ENCODE measurements at regions not wholly inside any gene's neighbourhood (a gene's known extent, or its start where the extent isn't known, plus 50 kb on each side); places are given as distances from the start of the nearest gene placed in this dataset.
A peak's percentile ranks its signal among the peaks of the same experiment; 100 is the strongest.

- Histone ChIP-seq H2BK12ac (ENCODE audit: low read length) (no peak overlapping the region), H3K23ac (ENCODE audit: low read length) (no peak overlapping the region), H3K36me3 (ENCODE audit: control insufficient read depth in 1 of 2, insufficient read depth in 2 of 2, low read length in 2 of 2) (no peaks in the 10 kb centered on the region), H2BK120ac (ENCODE audit: insufficient read depth, low read length, poor library complexity) (no peak overlapping the region), H3K79me1 (ENCODE audit: low read length) (no peaks in the 10 kb centered on the region), H3K9me3 (ENCODE audit: insufficient read depth, low read depth, low read length) (no peaks in the 10 kb centered on the region), H3K18ac (ENCODE audit: low read length) (no peak overlapping the region), H3K27me3 (ENCODE audit: insufficient read depth, low read length) (no peaks in the 10 kb centered on the region), H2BK5ac (ENCODE audit: low read depth, low read length, poor library complexity) (no peak overlapping the region), H3K27ac (ENCODE audit: low read depth, low read length) (no peak overlapping the region), H2AFZ (ENCODE audit: insufficient read depth, low read length, poor library complexity) (no peak overlapping the region), H4K91ac (ENCODE audit: low read depth, low read length) (no peak overlapping the region), H4K12ac (ENCODE audit: low read depth, low read length) (no peak overlapping the region), H3K9ac (ENCODE audit: low read length) (no peak overlapping the region), H3K79me2 (ENCODE audit: control insufficient read depth, insufficient read depth, low read length, poor library complexity) (no peaks in the 10 kb centered on the region), H3K14ac (ENCODE audit: low read length) (no peak overlapping the region), H3K4me2 (ENCODE audit: low read length) (no peak overlapping the region), H3K4ac (ENCODE audit: low read depth, low read length) (no peak overlapping the region), H3K4me1 (ENCODE audit: control insufficient read depth in 1 of 2, insufficient read depth in 2 of 2, low read length in 2 of 2) (no peaks in the 10 kb centered on the region), H3K4me3 (ENCODE audit: low read depth, low read length) (no peak overlapping the region), H4K8ac (ENCODE audit: low read depth, low read length) (no peak overlapping the region), H2AK5ac (ENCODE audit: low read length) (no peak overlapping the region)
- DNase-seq, result no peak
- no CpG with 5 or more reads among the region's 4 CpGs for WGBS (ENCODE audit: extremely low coverage, insufficient coverage, insufficient read length)
Measured at GRCh38 chr5:125325488-125326149, 579.2 kb upstream of the ZNF608 start.

GRCh38 chr5:125326150-125326510, 579.7 kb upstream of the ZNF608 start:
- Histone ChIP-seq H3K36me3 (ENCODE audit: control insufficient read depth in 1 of 2, insufficient read depth in 2 of 2, low read length in 2 of 2) (no peaks in the 10 kb centered on the region), H3K4me3 (ENCODE audit: low read depth, low read length) (no peak overlapping the region), H4K91ac (ENCODE audit: low read depth, low read length) (no peak overlapping the region), H2BK5ac (ENCODE audit: low read depth, low read length, poor library complexity) (no peak overlapping the region), H3K4me1 (ENCODE audit: control insufficient read depth in 1 of 2, insufficient read depth in 2 of 2, low read length in 2 of 2) (no peaks in the 10 kb centered on the region), H3K18ac (ENCODE audit: low read length) (no peak overlapping the region), H3K79me1 (ENCODE audit: low read length) (no peaks in the 10 kb centered on the region), H2AK5ac (ENCODE audit: low read length) (no peak overlapping the region), H3K4me2 (ENCODE audit: low read length) (no peak overlapping the region), H3K27me3 (ENCODE audit: insufficient read depth, low read length) (no peaks in the 10 kb centered on the region), H3K4ac (ENCODE audit: low read depth, low read length) (no peak overlapping the region), H3K27ac (ENCODE audit: low read depth, low read length) (no peak overlapping the region), H3K14ac (ENCODE audit: low read length) (no peak overlapping the region), H3K79me2 (ENCODE audit: control insufficient read depth, insufficient read depth, low read length, poor library complexity) (no peaks in the 10 kb centered on the region), H2BK12ac (ENCODE audit: low read length) (no peak overlapping the region), H3K9me3 (ENCODE audit: insufficient read depth, low read depth, low read length) (no peaks in the 10 kb centered on the region), H4K12ac (ENCODE audit: low read depth, low read length) (no peak overlapping the region), H2BK120ac (ENCODE audit: insufficient read depth, low read length, poor library complexity) (no peak overlapping the region), H4K8ac (ENCODE audit: low read depth, low read length) (no peak overlapping the region), H3K9ac (ENCODE audit: low read length) (no peak overlapping the region), H3K23ac (ENCODE audit: low read length) (no peak overlapping the region), H2AFZ (ENCODE audit: insufficient read depth, low read length, poor library complexity) (no peak overlapping the region)
- peak in 1 of 2 donors; percentile 15 for DNase-seq

- no peak overlapping the region for H3K4ac ChIP-seq (ENCODE audit: low read depth, low read length)
- H3K9me3 ChIP-seq (ENCODE audit: insufficient read depth, low read depth, low read length), result no peaks in the 10 kb centered on the region
- no peak overlapping the region for H3K4me2 ChIP-seq (ENCODE audit: low read length)
- H3K9ac ChIP-seq (ENCODE audit: low read length), result no peak overlapping the region
- H3K79me2 ChIP-seq (ENCODE audit: control insufficient read depth, insufficient read depth, low read length, poor library complexity), result no peaks in the 10 kb centered on the region
- H4K91ac ChIP-seq (ENCODE audit: low read depth, low read length), result no peak overlapping the region
- no peak overlapping the region for H2BK12ac ChIP-seq (ENCODE audit: low read length)
- no peaks in the 10 kb centered on the region for H3K4me1 ChIP-seq (ENCODE audit: control insufficient read depth in 1 of 2, insufficient read depth in 2 of 2, low read length in 2 of 2)
- no peak overlapping the region for H4K12ac ChIP-seq (ENCODE audit: low read depth, low read length)
- WGBS (ENCODE audit: extremely low coverage, insufficient coverage, insufficient read length), result no CpG with 5 or more reads among the region's 3 CpGs
- H3K4me3 ChIP-seq (ENCODE audit: low read depth, low read length), result no peak overlapping the region
- no peak overlapping the region for H2BK120ac ChIP-seq (ENCODE audit: insufficient read depth, low read length, poor library complexity)
- no peak overlapping the region for H2AK5ac ChIP-seq (ENCODE audit: low read length)
- H2AFZ ChIP-seq (ENCODE audit: insufficient read depth, low read length, poor library complexity), result no peak overlapping the region
- H3K18ac ChIP-seq (ENCODE audit: low read length), result no peak overlapping the region
- no peaks in the 10 kb centered on the region for H3K79me1 ChIP-seq (ENCODE audit: low read length)
- H3K14ac ChIP-seq (ENCODE audit: low read length), result no peak overlapping the region
- H3K27me3 ChIP-seq (ENCODE audit: insufficient read depth, low read length), result no peaks in the 10 kb centered on the region
- no peak for DNase-seq
- no peak overlapping the region for H4K8ac ChIP-seq (ENCODE audit: low read depth, low read length)
- no peak overlapping the region for H2BK5ac ChIP-seq (ENCODE audit: low read depth, low read length, poor library complexity)
- H3K23ac ChIP-seq (ENCODE audit: low read length), result no peak overlapping the region
- no peaks in the 10 kb centered on the region for H3K36me3 ChIP-seq (ENCODE audit: control insufficient read depth in 1 of 2, insufficient read depth in 2 of 2, low read length in 2 of 2)
- H3K27ac ChIP-seq (ENCODE audit: low read depth, low read length), result no peak overlapping the region
Measured at GRCh38 chr5:125327676-125328075, 581.2 kb upstream of the ZNF608 start.

GRCh38 chr5:125331987-125332598, 585.7 kb upstream of the ZNF608 start:
- WGBS (ENCODE audit: extremely low coverage, insufficient coverage, insufficient read length), result no CpG with 5 or more reads among the region's 1 CpG
- H3K4ac ChIP-seq (ENCODE audit: low read depth, low read length), result no peak overlapping the region
- no peak overlapping the region for H4K12ac ChIP-seq (ENCODE audit: low read depth, low read length)
- H3K18ac ChIP-seq (ENCODE audit: low read length), result no peak overlapping the region
- no peaks in the 10 kb centered on the region for H3K9me3 ChIP-seq (ENCODE audit: insufficient read depth, low read depth, low read length)
- H3K23ac ChIP-seq (ENCODE audit: low read length), result no peak overlapping the region
- H4K8ac ChIP-seq (ENCODE audit: low read depth, low read length), result no peak overlapping the region
- H3K9ac ChIP-seq (ENCODE audit: low read length), result no peak overlapping the region
- no peak overlapping the region for H2BK5ac ChIP-seq (ENCODE audit: low read depth, low read length, poor library complexity)
- H3K4me2 ChIP-seq (ENCODE audit: low read length), result no peak overlapping the region
- H3K36me3 ChIP-seq (ENCODE audit: control insufficient read depth in 1 of 2, insufficient read depth in 2 of 2, low read length in 2 of 2), result no peaks in the 10 kb centered on the region
- H2BK12ac ChIP-seq (ENCODE audit: low read length), result no peak overlapping the region
- H2AK5ac ChIP-seq (ENCODE audit: low read length), result no peak overlapping the region
- H3K27me3 ChIP-seq (ENCODE audit: insufficient read depth, low read length), result no peaks in the 10 kb centered on the region
- no peaks in the 10 kb centered on the region for H3K4me1 ChIP-seq (ENCODE audit: control insufficient read depth in 1 of 2, insufficient read depth in 2 of 2, low read length in 2 of 2)
- H3K27ac ChIP-seq (ENCODE audit: low read depth, low read length), result no peak overlapping the region
- no peak overlapping the region for H2AFZ ChIP-seq (ENCODE audit: insufficient read depth, low read length, poor library complexity)
- no peaks in the 10 kb centered on the region for H3K79me1 ChIP-seq (ENCODE audit: low read length)
- no peak overlapping the region for H2BK120ac ChIP-seq (ENCODE audit: insufficient read depth, low read length, poor library complexity)
- no peak for DNase-seq
- no peak overlapping the region for H3K14ac ChIP-seq (ENCODE audit: low read length)
- no peaks in the 10 kb centered on the region for H3K79me2 ChIP-seq (ENCODE audit: control insufficient read depth, insufficient read depth, low read length, poor library complexity)
- H3K4me3 ChIP-seq (ENCODE audit: low read depth, low read length), result no peak overlapping the region
- H4K91ac ChIP-seq (ENCODE audit: low read depth, low read length), result no peak overlapping the region
